T-cell (primary cell): ENCODE measurements at regions not wholly inside any gene's neighbourhood (a gene's known extent, or its start where the extent isn't known, plus 50 kb on each side); places are given as distances from the start of the nearest gene placed in this dataset.

ENCODE experiments used
- ATAC-seq, 4 experiments: fragments of 200-7000 bp in 3 of 4; fragments of 150-1000 bp in 1 of 4; cut with Tn5 transposase; replicated peaks in 1 of 4; 1 replicate in 3 of 4; 2 replicates in 1 of 4; pipeline ENCODE4 v1.10.0; 2021; ENCODE audit warnings: moderate library complexity in 3 of 4, mild to moderate bottlenecking in 2 of 4, moderate number of reproducible peaks in 1 of 4
- CTCF ChIA-PET, 2 donors: fragments of 300-600 bp; sonication (Branson Sonifier 250); formaldehyde crosslinking; loops; one replicate each; lab custom pipeline; 2022; ENCODE audit warnings: antibody characterized with exemption in 2 of 2; lab: Charles Lee
- POLR2A ChIA-PET, 2 donors: fragments of 300-600 bp; sonication (Branson Sonifier 250); formaldehyde crosslinking; loops; one replicate each; lab custom pipeline; 2022; ENCODE audit warnings: antibody characterized with exemption in 2 of 2; lab: Charles Lee
- DNase-seq, 35 experiments: peaks; one replicate each; pipeline versions ENCODE4 v3.0.0 to v3.0.0-alpha.2; 2013 to 2023
- H3K27ac ChIP-seq: one replicate; pipeline ENCODE4 v1.5.1; 2013; ENCODE audit warnings: low read length
- H3K27me3 ChIP-seq, 2 experiments: replicated peaks in 1 of 2; 1 replicate in 1 of 2; 2 replicates in 1 of 2; pipeline versions ENCODE4 v1.6.1 to v1.7.0; 2013; ENCODE audit warnings: low read length in 1 of 2, mixed read lengths in 1 of 2; ENCODE audit not compliant: control insufficient read depth in 2 of 2, insufficient read depth in 2 of 2; ENCODE audit errors: extremely low read depth in 1 of 2
- H3K36me3 ChIP-seq, 2 donors: 1 replicate in 1 of 2; 2 replicates in 1 of 2; pipeline versions ENCODE4 v1.6.1 to v1.7.0; 2013; ENCODE audit warnings: low read length in 1 of 2; ENCODE audit not compliant: control insufficient read depth in 2 of 2, insufficient read depth in 1 of 2; ENCODE audit errors: extremely low read depth in 1 of 2
- H3K4me1 ChIP-seq, 2 experiments: 1 replicate in 1 of 2; 2 replicates in 1 of 2; pipeline versions ENCODE4 v1.6.1 to v1.7.0; 2013; ENCODE audit warnings: low read length in 2 of 2, mixed read lengths in 1 of 2; ENCODE audit not compliant: insufficient read depth in 2 of 2, control insufficient read depth in 1 of 2; ENCODE audit errors: extremely low read depth in 1 of 2
- H3K4me3 ChIP-seq, 2 donors: 1 replicate in 1 of 2; 2 replicates in 1 of 2; pipeline versions ENCODE4 v1.5.1 to v1.7.0; 2013; ENCODE audit warnings: mild to moderate bottlenecking in 2 of 2, low read length in 1 of 2, moderate library complexity in 1 of 2; ENCODE audit not compliant: control insufficient read depth in 1 of 2; ENCODE audit errors: extremely low read depth in 1 of 2
- H3K9me3 ChIP-seq: 2 replicates; pipeline ENCODE4 v1.7.0; 2013
- H3K27ac Mint-ChIP-seq, 2 donors: one replicate each; pipeline ENCODE4 v1.8.0; 2020 to 2021; ENCODE audit warnings: mild to moderate bottlenecking in 2 of 2, mixed read lengths in 2 of 2
- H3K27me3 Mint-ChIP-seq, 2 donors: one replicate each; pipeline ENCODE4 v1.8.0; 2021 to 2022; ENCODE audit warnings: mixed read lengths in 2 of 2
- H3K36me3 Mint-ChIP-seq: one replicate; pipeline ENCODE4 v1.8.0; 2021; ENCODE audit warnings: mixed read lengths
- H3K4me1 Mint-ChIP-seq, 3 donors: one replicate each; pipeline ENCODE4 v1.8.0; 2020 to 2022; ENCODE audit warnings: mixed read lengths in 3 of 3, mild to moderate bottlenecking in 1 of 3
- H3K4me3 Mint-ChIP-seq, 3 donors: one replicate each; pipeline ENCODE4 v1.8.0; 2020 to 2022; ENCODE audit warnings: mild to moderate bottlenecking in 3 of 3, mixed read lengths in 3 of 3, moderate library complexity in 3 of 3
- H3K9me3 Mint-ChIP-seq, 3 donors: one replicate each; pipeline ENCODE4 v1.8.0; 2020 to 2022; ENCODE audit warnings: mixed read lengths in 3 of 3
- WGBS: methylation state at CpG from one replicate; pipeline ENCODE4 v1.1.5; 2013; ENCODE audit warnings: missing lambda C conversion rate; ENCODE audit not compliant: insufficient coverage; 5-methylcytosine and 5-hydroxymethylcytosine counted together

DNA sequence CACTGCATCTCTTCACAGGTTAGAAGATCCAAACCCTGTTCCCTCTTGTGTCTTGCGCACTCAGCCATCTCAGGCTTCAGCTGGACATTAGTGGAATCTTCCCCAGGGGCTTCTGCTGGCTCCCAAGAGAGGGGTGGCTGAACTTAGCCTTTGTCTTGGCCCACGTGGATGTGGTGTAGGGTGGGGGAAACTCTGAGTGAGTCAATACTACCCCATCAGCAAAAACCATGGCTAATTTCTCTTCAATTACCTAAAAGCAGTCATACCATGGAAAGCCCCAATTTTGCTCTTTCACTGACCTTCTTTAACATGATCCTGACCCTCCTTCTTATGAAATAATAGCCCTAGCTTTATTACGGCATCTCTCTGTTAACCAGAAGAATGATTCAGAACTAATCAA is 72.5 kb upstream of the RAB3GAP2 start:
- Histone ChIP-seq H3K4me1 (no peaks in the 10 kb centered on the region), H3K4me3 (no peak overlapping the region), H3K9me3 (no peaks in the 10 kb centered on the region), H3K36me3 (no peaks in the 10 kb centered on the region), H3K27ac (no peak overlapping the region), H3K27me3 (peaks cover 0 to 2% of the 10 kb centered on the region in 2 experiments)
- Mint-ChIP-seq H3K4me3 (no peak overlapping the region), H3K36me3 (no peaks in the 10 kb centered on the region), H3K4me1 (no peaks in the 10 kb centered on the region), H3K27me3 (peaks cover 10% of the 10 kb centered on the region in 2 donors), H3K27ac (no peak overlapping the region), H3K9me3 (no peaks in the 10 kb centered on the region)
- POLR2A ChIA-PET: no interaction called here
- CTCF ChIA-PET: no interaction called here
- ATAC-seq (no peak), DNase-seq (no peak)
- WGBS: no CpG with 5 or more reads among the region's 3 CpGs

DNA sequence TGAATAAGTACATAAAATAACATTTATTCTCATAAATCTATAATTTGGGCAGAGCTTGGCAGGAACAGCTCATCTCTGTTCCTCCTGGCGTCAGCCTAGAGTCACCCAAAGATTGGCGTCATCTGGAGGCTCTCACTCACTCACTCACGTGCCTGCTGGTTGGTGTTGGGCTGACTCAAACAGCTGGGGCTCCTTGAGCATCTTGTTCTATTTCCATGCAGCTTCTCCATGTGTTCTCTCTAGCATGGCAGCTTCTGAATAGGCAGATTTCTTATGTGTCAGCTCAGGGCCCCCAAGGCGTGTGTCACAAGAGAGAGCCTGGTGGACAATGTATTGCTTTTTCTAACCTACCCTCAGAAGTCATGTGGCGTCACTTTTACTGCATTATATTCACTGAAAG is 70.6 kb upstream of the RAB3GAP2 start:
- CTCF ChIA-PET: interaction anchor here in 1 of 2 donors (0.7 kb wide), 1 partner anchor 152 kb away, joined by 3 read pairs; no protein-coding TSS in a partner anchor
- POLR2A ChIA-PET: no interaction called here

GRCh38 chr1:220341126-220341525 is 68.9 kb upstream of the RAB3GAP2 start:
- Mint-ChIP-seq H3K27ac (no peak overlapping the region), H3K27me3 (peaks cover 5 to 10% of the 10 kb centered on the region in 2 donors), H3K4me1 (no peaks in the 10 kb centered on the region), H3K9me3 (no peaks in the 10 kb centered on the region), H3K36me3 (no peaks in the 10 kb centered on the region), H3K4me3 (no peak overlapping the region)
- POLR2A ChIA-PET: no interaction called here
- H3K27me3 ChIP-seq: peaks cover 0 to 4% of the 10 kb centered on the region in 2 experiments
- no CpG with 5 or more reads among the region's 1 CpG for WGBS
- ATAC-seq (no peak), DNase-seq (no peak)
- no peak overlapping the region for H3K4me3 ChIP-seq
- CTCF ChIA-PET: no interaction called here
- H3K9me3 ChIP-seq: no peaks in the 10 kb centered on the region
- H3K4me1 ChIP-seq: no peaks in the 10 kb centered on the region
- H3K27ac ChIP-seq: no peak overlapping the region
- no peaks in the 10 kb centered on the region for H3K36me3 ChIP-seq

More for the DNA sequence above, 70.6 kb upstream of the RAB3GAP2 start:
- H3K9me3 Mint-ChIP-seq: no peaks in the 10 kb centered on the region
- no peak overlapping the region for H3K4me3 Mint-ChIP-seq
- H3K27me3 Mint-ChIP-seq: peaks cover 6 to 10% of the 10 kb centered on the region in 2 donors
- no peak overlapping the region for H3K4me3 ChIP-seq
- ATAC-seq (no peak), DNase-seq (no peak)
- H3K4me1 Mint-ChIP-seq: no peaks in the 10 kb centered on the region
- H3K27ac Mint-ChIP-seq: no peak overlapping the region
- H3K36me3 Mint-ChIP-seq: no peaks in the 10 kb centered on the region
- no CpG with 5 or more reads among the region's 5 CpGs for WGBS
- no peak overlapping the region for H3K27ac ChIP-seq
- peaks cover 0 to 5% of the 10 kb centered on the region in 2 experiments for H3K27me3 ChIP-seq
- no peaks in the 10 kb centered on the region for H3K36me3 ChIP-seq
- no peaks in the 10 kb centered on the region for H3K9me3 ChIP-seq
- H3K4me1 ChIP-seq: no peaks in the 10 kb centered on the region

- POLR2A ChIA-PET: no interaction called here
- ATAC-seq: no peak
- no peaks in the 10 kb centered on the region for H3K9me3 Mint-ChIP-seq
- DNase-seq: no peak
- no peaks in the 10 kb centered on the region for H3K36me3 Mint-ChIP-seq
- H3K36me3 ChIP-seq: no peaks in the 10 kb centered on the region
- H3K27me3 ChIP-seq: peaks cover 0 to 3% of the 10 kb centered on the region in 2 experiments
- no peak overlapping the region for H3K4me3 ChIP-seq
- H3K4me3 Mint-ChIP-seq: no peak overlapping the region
- H3K4me1 ChIP-seq: no peaks in the 10 kb centered on the region
- WGBS: no CpG with 5 or more reads among the region's 1 CpG
- no peak overlapping the region for H3K27ac Mint-ChIP-seq
- no peaks in the 10 kb centered on the region for H3K9me3 ChIP-seq
- H3K27me3 Mint-ChIP-seq: peaks cover 0 to 4% of the 10 kb centered on the region in 2 donors
- H3K27ac ChIP-seq: no peak overlapping the region
- no peaks in the 10 kb centered on the region for H3K4me1 Mint-ChIP-seq
- CTCF ChIA-PET: no interaction called here
Observed at GRCh38 chr1:220339581-220339980, 67.3 kb upstream of the RAB3GAP2 start.

- Mint-ChIP-seq H3K27ac (no peak overlapping the region), H3K36me3 (no peaks in the 10 kb centered on the region), H3K9me3 (no peaks in the 10 kb centered on the region), H3K4me3 (no peak overlapping the region), H3K27me3 (peaks cover 0 to 4% of the 10 kb centered on the region in 2 donors), H3K4me1 (no peaks in the 10 kb centered on the region)
- no CpG with 5 or more reads among the region's 1 CpG for WGBS
- ChIA-PET POLR2A (interaction anchor here in 1 of 2 donors (0.6 kb wide), 1 partner anchor 69 kb away, joined by 3 read pairs; no protein-coding TSS in a partner anchor), CTCF (no interaction called here)
- no peak for DNase-seq
- no peaks in the 10 kb centered on the region for H3K4me1 ChIP-seq
- no peak overlapping the region for H3K4me3 ChIP-seq
- H3K27ac ChIP-seq: no peak overlapping the region
- no peaks in the 10 kb centered on the region for H3K9me3 ChIP-seq
- no peaks in the 10 kb centered on the region for H3K36me3 ChIP-seq
- peaks cover 0 to 3% of the 10 kb centered on the region in 2 experiments for H3K27me3 ChIP-seq
- ATAC-seq: no peak
Observed at GRCh38 chr1:220338759-220339158, 66.5 kb upstream of the RAB3GAP2 start.

GRCh38 chr1:220336391-220337031 is 64.3 kb upstream of the RAB3GAP2 start:
- Mint-ChIP-seq H3K27me3 (peaks cover 0 to 4% of the 10 kb centered on the region in 2 donors), H3K36me3 (no peaks in the 10 kb centered on the region), H3K9me3 (no peaks in the 10 kb centered on the region), H3K27ac (no peak overlapping the region), H3K4me3 (no peak overlapping the region), H3K4me1 (no peaks in the 10 kb centered on the region)
- CTCF ChIA-PET: no interaction called here
- Histone ChIP-seq H3K4me1 (no peaks in the 10 kb centered on the region), H3K27ac (no peak overlapping the region), H3K4me3 (no peak overlapping the region), H3K27me3 (peaks cover 0 to 3% of the 10 kb centered on the region in 2 experiments), H3K9me3 (no peaks in the 10 kb centered on the region), H3K36me3 (no peaks in the 10 kb centered on the region)
- ATAC-seq (no peak), DNase-seq (no peak)
- 100% methylated on average over 1 of the region's 6 CpGs for WGBS
- POLR2A ChIA-PET: no interaction called here
